Spinal cord (tissue), 9 donors: ENCODE measurements at regions not wholly inside any gene's neighbourhood (a gene's known extent, or its start where the extent isn't known, plus 50 kb on each side); places are given as distances from the start of the nearest gene placed in this dataset.
A peak's percentile ranks its signal among the peaks of the same experiment; 100 is the strongest.

Experiments used
- DNase-seq, 6 donors: peaks; one replicate each; pipeline versions ENCODE4 v3.0.0 to v3.0.0-alpha.2; 2013 to 2015; ENCODE audit warnings: low spot score in 6 of 6, low read depth in 4 of 6
- H3K27ac ChIP-seq: one replicate; pipeline ENCODE4 v1.5.1; 2013; ENCODE audit warnings: low read depth, low read length, control low read depth
- H3K27me3 ChIP-seq: one replicate; pipeline ENCODE4 v1.6.1; 2013; ENCODE audit warnings: low read length; ENCODE audit not compliant: control insufficient read depth, insufficient read depth
- H3K36me3 ChIP-seq: one replicate; pipeline ENCODE4 v1.6.1; 2013; ENCODE audit warnings: low read length; ENCODE audit not compliant: control insufficient read depth, insufficient read depth
- H3K4me1 ChIP-seq: one replicate; pipeline ENCODE4 v1.6.1; 2013; ENCODE audit warnings: low read length; ENCODE audit not compliant: control insufficient read depth, insufficient read depth
- H3K4me3 ChIP-seq: one replicate; pipeline ENCODE4 v1.5.1; 2013; ENCODE audit warnings: low read depth, low read length, control low read depth
- H3K9me3 ChIP-seq: one replicate; pipeline ENCODE4 v1.6.1; 2013; ENCODE audit warnings: low read length; ENCODE audit not compliant: control insufficient read depth, insufficient read depth
- WGBS: methylation state at CpG from one replicate; pipeline ENCODE4 v1.1.5; 2013; ENCODE audit warnings: missing lambda C conversion rate; ENCODE audit not compliant: insufficient coverage; 5-methylcytosine and 5-hydroxymethylcytosine counted together
- donor health status: healthy.

GRCh38 chr15:93321881-93322282 is 232.9 kb upstream of the RGMA start:
- DNase-seq, result no peak

GRCh38 chr15:93319121-93319814 is 230.3 kb upstream of the RGMA start:
- no peak for DNase-seq
- no peaks in the 10 kb centered on the region for H3K27me3 ChIP-seq
- 98% methylated on average over 12 of the region's 19 CpGs for WGBS
- no peak overlapping the region for H3K27ac ChIP-seq
- H3K9me3 ChIP-seq, result no peaks in the 10 kb centered on the region
- no peaks in the 10 kb centered on the region for H3K36me3 ChIP-seq
- peaks cover 3% of the 10 kb centered on the region for H3K4me1 ChIP-seq
- no peak overlapping the region for H3K4me3 ChIP-seq

More at GRCh38 chr15:93321881-93322282, 232.9 kb upstream of the RGMA start:
- H3K4me1 ChIP-seq, result no peaks in the 10 kb centered on the region
- no peak overlapping the region for H3K4me3 ChIP-seq
- H3K27ac ChIP-seq, result no peak overlapping the region
- no peaks in the 10 kb centered on the region for H3K36me3 ChIP-seq
- WGBS, result 88% methylated on average over 4 of the region's 9 CpGs
- no peaks in the 10 kb centered on the region for H3K27me3 ChIP-seq
- no peaks in the 10 kb centered on the region for H3K9me3 ChIP-seq

GRCh38 chr15:93317772-93318171 is 228.8 kb upstream of the RGMA start:
- 100% methylated on average over 1 of the region's 4 CpGs for WGBS
- Histone ChIP-seq H3K27ac (no peak overlapping the region), H3K36me3 (no peaks in the 10 kb centered on the region), H3K9me3 (no peaks in the 10 kb centered on the region), H3K4me3 (no peak overlapping the region), H3K27me3 (no peaks in the 10 kb centered on the region), H3K4me1 (peaks cover 12% of the 10 kb centered on the region)
- no peak for DNase-seq

- WGBS, result 69% methylated on average over 5 of the region's 5 CpGs
- no peaks in the 10 kb centered on the region for H3K36me3 ChIP-seq
- H3K4me3 ChIP-seq, result no peak overlapping the region
- DNase-seq, result no peak
- H3K27ac ChIP-seq, result peak overlapping the region; percentile 54
- no peaks in the 10 kb centered on the region for H3K9me3 ChIP-seq
- H3K27me3 ChIP-seq, result no peaks in the 10 kb centered on the region
- peaks cover 28% of the 10 kb centered on the region for H3K4me1 ChIP-seq
These were observed 225.2 kb upstream of the RGMA start for GRCh38 chr15:93314245-93314644.

GRCh38 chr15:93312891-93313486 is 224.0 kb upstream of the RGMA start:
- H3K27me3 ChIP-seq, result no peaks in the 10 kb centered on the region
- peaks cover 30% of the 10 kb centered on the region for H3K4me1 ChIP-seq
- no peaks in the 10 kb centered on the region for H3K9me3 ChIP-seq
- H3K4me3 ChIP-seq, result no peak overlapping the region
- no peaks in the 10 kb centered on the region for H3K36me3 ChIP-seq
- H3K27ac ChIP-seq, result peak overlapping the region; percentile 59
- 23% methylated on average over 5 of the region's 7 CpGs for WGBS
- DNase-seq, result peak; percentile 68 to 95 (median 86)

DNA sequence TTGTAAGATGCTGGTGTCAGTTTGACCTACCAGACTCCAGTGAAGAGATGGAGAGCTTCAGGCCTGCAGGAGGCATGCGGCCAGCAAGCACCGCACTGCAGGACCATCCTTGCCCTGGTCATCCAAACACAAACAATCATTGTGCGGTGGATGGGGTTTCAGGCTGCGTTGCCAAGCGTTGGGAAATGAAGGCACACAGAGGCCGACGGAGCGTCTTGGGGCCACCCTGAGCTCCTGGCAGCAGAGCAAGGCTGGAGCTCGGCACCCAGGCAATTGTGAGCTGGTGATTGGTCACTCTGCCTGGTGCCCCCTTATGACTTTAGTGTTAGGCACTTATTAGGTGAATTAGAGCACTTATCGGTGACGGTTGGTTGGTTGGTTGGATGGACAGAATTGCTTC is 222.6 kb upstream of the RGMA start:
- H3K27me3 ChIP-seq, result no peaks in the 10 kb centered on the region
- H3K36me3 ChIP-seq, result no peaks in the 10 kb centered on the region
- peaks cover 35% of the 10 kb centered on the region for H3K4me1 ChIP-seq
- WGBS, result 23% methylated on average over 8 of the region's 11 CpGs
- peak overlapping the region; percentile 59 for H3K27ac ChIP-seq
- no peak for DNase-seq
- no peaks in the 10 kb centered on the region for H3K9me3 ChIP-seq
- no peak overlapping the region for H3K4me3 ChIP-seq

DNA sequence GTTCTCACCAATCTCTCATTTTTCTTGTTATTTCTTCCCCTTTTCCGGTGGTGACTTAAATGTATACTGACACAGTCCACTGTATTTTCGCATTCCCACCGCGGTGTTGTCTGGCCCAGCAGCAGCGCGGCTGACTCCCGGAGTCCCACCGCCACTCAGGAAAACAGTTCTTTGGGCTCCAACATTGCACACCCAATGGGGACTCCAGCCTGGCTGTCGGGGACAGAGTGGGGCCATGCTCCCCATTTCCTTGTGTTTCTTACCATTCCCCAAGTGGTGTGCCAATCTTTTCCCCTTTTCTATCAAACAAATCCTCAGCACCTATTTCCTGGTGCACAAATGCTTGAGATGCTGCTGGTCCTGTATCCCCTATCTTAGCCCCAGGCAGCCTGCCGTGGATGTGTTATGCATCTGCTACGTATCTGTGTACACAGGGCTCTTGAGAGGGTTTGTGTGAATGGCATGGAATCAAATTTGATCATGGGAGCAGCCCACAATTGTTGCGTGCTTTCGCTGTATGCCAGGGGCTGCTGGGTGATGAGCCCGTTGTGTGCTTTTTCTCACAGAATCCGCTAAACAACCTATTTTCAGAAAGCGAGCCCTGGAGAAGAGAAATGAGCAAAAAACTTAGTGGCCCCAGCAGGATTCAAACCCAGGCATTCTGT is 219.1 kb upstream of the RGMA start:
- H3K4me3 ChIP-seq, result no peak overlapping the region
- 82% methylated on average over 15 of the region's 16 CpGs for WGBS
- peak in 1 of 6 donors; percentile 86 for DNase-seq
- H3K27me3 ChIP-seq, result no peaks in the 10 kb centered on the region
- no peak overlapping the region for H3K27ac ChIP-seq
- H3K36me3 ChIP-seq, result no peaks in the 10 kb centered on the region
- H3K9me3 ChIP-seq, result no peaks in the 10 kb centered on the region
- H3K4me1 ChIP-seq, result peaks cover 26% of the 10 kb centered on the region

- no peak for DNase-seq
- Histone ChIP-seq H3K4me1 (peaks cover 24% of the 10 kb centered on the region), H3K36me3 (no peaks in the 10 kb centered on the region), H3K9me3 (no peaks in the 10 kb centered on the region), H3K4me3 (no peak overlapping the region), H3K27me3 (no peaks in the 10 kb centered on the region), H3K27ac (no peak overlapping the region)
- WGBS, result 90% methylated on average over 9 of the region's 14 CpGs
These were observed 218.5 kb upstream of the RGMA start for GRCh38 chr15:93307513-93307912.

- 100% methylated on average over 1 of the region's 2 CpGs for WGBS
- no peak overlapping the region for H3K27ac ChIP-seq
- H3K9me3 ChIP-seq, result no peaks in the 10 kb centered on the region
- H3K4me3 ChIP-seq, result no peak overlapping the region
- no peaks in the 10 kb centered on the region for H3K36me3 ChIP-seq
- peaks cover 14% of the 10 kb centered on the region for H3K4me1 ChIP-seq
- DNase-seq, result no peak
- no peaks in the 10 kb centered on the region for H3K27me3 ChIP-seq
These were observed 216.3 kb upstream of the RGMA start for GRCh38 chr15:93305306-93305705.
